Endothelial cell of umbilical vein (primary cell): ENCODE measurements at regions not wholly inside any gene's neighbourhood (a gene's known extent, or its start where the extent isn't known, plus 50 kb on each side); places are given as distances from the start of the nearest gene placed in this dataset.

Source experiments
- BruUV-seq: library from RNA; stranded (reverse); fragments of 400-500 nt; replicated peaks from 2 replicates; lab custom pipeline; 2021; lab: Mats Ljungman, UMichigan
- CTCF ChIA-PET: fragments of 300-600, 350-600 bp; sonication (Branson Sonifier 250); formaldehyde crosslinking; loops from one replicate; lab custom pipeline; 2021; ENCODE audit warnings: antibody characterized with exemption, inconsistent platforms; lab: Charles Lee
- POLR2A ChIA-PET: fragments of 300-600, 350-600 bp; sonication (Branson Sonifier 250); formaldehyde crosslinking; loops from one replicate; lab custom pipeline; 2021; ENCODE audit warnings: antibody characterized with exemption, inconsistent platforms; lab: Charles Lee
- DNase-seq: peaks from one replicate; pipeline ENCODE4 v3.0.0-alpha.2; 2011; ENCODE audit warnings: low read depth, low spot score
- FAIRE-seq: peaks from 2 replicates; lab custom pipeline; 2011; peaks lifted over from hg19 to GRCh38; lab: Jason Lieb, UNC
- H2AFZ ChIP-seq: 2 replicates; pipeline ENCODE4 v1.6.0; 2012; ENCODE audit warnings: low read depth, low read length, control low read depth, inconsistent platforms
- H3K27ac ChIP-seq: 2 replicates; pipeline ENCODE4 v1.5.1; 2011; ENCODE audit warnings: low read depth, mild to moderate bottlenecking, control low read depth, low read length, moderate library complexity; ENCODE audit not compliant: insufficient read depth
- H3K27me3 ChIP-seq, 2 experiments: 2 replicates each; pipeline versions ENCODE4 v1.6.0 to v1.6.1; 2011; ENCODE audit warnings: low read length in 2 of 2, mixed read lengths in 1 of 2; ENCODE audit not compliant: control insufficient read depth in 2 of 2, insufficient read depth in 2 of 2
- H3K36me3 ChIP-seq, 2 experiments: 2 replicates in 1 of 2; 3 replicates in 1 of 2; pipeline ENCODE4 v1.5.1; 2011; ENCODE audit warnings: low read length in 2 of 2, mild to moderate bottlenecking in 1 of 2, moderate library complexity in 1 of 2; ENCODE audit not compliant: control insufficient read depth in 2 of 2, insufficient read depth in 2 of 2; ENCODE audit errors: extremely low read depth in 1 of 2
- H3K4me1 ChIP-seq: 3 replicates; pipeline ENCODE4 v1.5.1; 2011; ENCODE audit warnings: mild to moderate bottlenecking, low read length; ENCODE audit not compliant: control insufficient read depth, insufficient read depth; ENCODE audit errors: extremely low read depth
- H3K4me2 ChIP-seq: 2 replicates; pipeline ENCODE4 v1.6.1; 2011; ENCODE audit warnings: low read length, control low read depth, mixed read lengths; ENCODE audit not compliant: insufficient read depth
- H3K4me3 ChIP-seq, 3 experiments: fragments of 200-600 bp in 1 of 3; sonication (generic), shearing (Covaris generic) in 1 of 3; replicated peaks in 1 of 3; 2 replicates each; pipeline ENCODE4 v1.5.1; 2011 to 2016; ENCODE audit warnings: control low read depth in 3 of 3, low read length in 3 of 3, mild to moderate bottlenecking in 2 of 3, inconsistent platforms in 1 of 3, low read depth in 1 of 3, moderate library complexity in 1 of 3; ENCODE audit not compliant: insufficient read depth in 1 of 3
- H3K79me2 ChIP-seq: 2 replicates; pipeline ENCODE4 v1.6.0; 2012; ENCODE audit warnings: low read length, inconsistent platforms; ENCODE audit not compliant: control insufficient read depth, insufficient read depth
- H3K9ac ChIP-seq: replicated peaks from 2 replicates; pipeline ENCODE3; 2011; ENCODE audit warnings: low read length, control low read depth; ENCODE audit not compliant: insufficient read depth; ENCODE audit errors: extremely low read depth
- H3K9me1 ChIP-seq: replicated peaks from 3 replicates; pipeline ENCODE4 v1.6.0; 2011; ENCODE audit warnings: mild to moderate bottlenecking, low read length; ENCODE audit not compliant: control insufficient read depth, insufficient read depth; ENCODE audit errors: extremely low read depth
- H3K9me3 ChIP-seq: replicated peaks from 2 replicates; pipeline ENCODE4 v1.5.1; 2012; ENCODE audit warnings: low read length, inconsistent platforms; ENCODE audit not compliant: control insufficient read depth, insufficient read depth
- H4K20me1 ChIP-seq: replicated peaks from 2 replicates; pipeline ENCODE3; 2011; ENCODE audit warnings: mild to moderate bottlenecking, low read length; ENCODE audit not compliant: control insufficient read depth, insufficient read depth; ENCODE audit errors: extremely low read depth
- EZH2 ChIP-seq: IDR thresholded peaks from 2 replicates; pipeline ENCODE4 v1.6.1; 2012; ENCODE audit warnings: borderline replicate concordance, low read depth, mild to moderate bottlenecking, moderate library complexity, low read length, inconsistent platforms; ENCODE audit not compliant: severe bottlenecking
- FOS ChIP-seq: IDR thresholded peaks from 2 replicates; pipeline ENCODE4 v1.6.1; 2011; ENCODE audit warnings: mild to moderate bottlenecking, low read length, moderate library complexity, borderline replicate concordance; ENCODE audit not compliant: insufficient read depth
- GATA2 ChIP-seq: IDR thresholded peaks from 2 replicates; pipeline ENCODE4 v1.7.0; 2011; ENCODE audit warnings: low read depth, mild to moderate bottlenecking, moderate library complexity, mixed read lengths, low read length; ENCODE audit not compliant: insufficient read length, insufficient read depth
- JUN ChIP-seq: IDR thresholded peaks from 2 replicates; pipeline ENCODE4 v1.6.1; 2011; ENCODE audit warnings: borderline replicate concordance, low read depth; ENCODE audit not compliant: insufficient read length, insufficient read depth
- MYC ChIP-seq: IDR thresholded peaks from one replicate; pipeline ENCODE4 v1.6.1; 2011; ENCODE audit warnings: mild to moderate bottlenecking, low read depth, low read length
- POLR2A ChIP-seq: IDR thresholded peaks from 2 replicates; pipeline ENCODE4 v1.6.1; 2012; ENCODE audit warnings: low read depth, mild to moderate bottlenecking, control low read depth, low read length
- POLR2AphosphoS5 ChIP-seq: IDR thresholded peaks from 2 replicates; pipeline ENCODE4 v1.6.1; 2012; ENCODE audit warnings: low read depth, mild to moderate bottlenecking, control low read depth, low read length, moderate library complexity; ENCODE audit not compliant: insufficient read depth
- dilution Hi-C: fragments of 300-500 bp; cut with MboI; formaldehyde crosslinking; loops from one replicate; pipeline ENCODE4 v1.15.0; 2019; ENCODE audit warnings: low sequenced_read_pairs; ENCODE audit not compliant: extremely low pct_ligation_motif_present
- intact Hi-C: fragments of 100-400 bp; cut with micrococcal nuclease; formaldehyde crosslinking; loops from one replicate; pipeline ENCODE4 v1.10.0; 2022
- TF ChIP-seq, protein P1 (sequence below): IDR thresholded peaks from 2 replicates; pipeline ENCODE4 v1.6.1; 2011; ENCODE audit not compliant: insufficient read depth, insufficient read length
- TF ChIP-seq, protein P2 (sequence below), 2 donors: IDR thresholded peaks; 1 replicate in 1 of 2; 2 replicates in 1 of 2; pipeline ENCODE4 v1.5.1; 2011; ENCODE audit warnings: low read length in 2 of 2, mild to moderate bottlenecking in 2 of 2, moderate library complexity in 2 of 2, control low read depth in 1 of 2, inconsistent platforms in 1 of 2, low read depth in 1 of 2; ENCODE audit not compliant: insufficient read depth in 1 of 2; ENCODE audit errors: extremely low read depth in 1 of 2

DNA sequence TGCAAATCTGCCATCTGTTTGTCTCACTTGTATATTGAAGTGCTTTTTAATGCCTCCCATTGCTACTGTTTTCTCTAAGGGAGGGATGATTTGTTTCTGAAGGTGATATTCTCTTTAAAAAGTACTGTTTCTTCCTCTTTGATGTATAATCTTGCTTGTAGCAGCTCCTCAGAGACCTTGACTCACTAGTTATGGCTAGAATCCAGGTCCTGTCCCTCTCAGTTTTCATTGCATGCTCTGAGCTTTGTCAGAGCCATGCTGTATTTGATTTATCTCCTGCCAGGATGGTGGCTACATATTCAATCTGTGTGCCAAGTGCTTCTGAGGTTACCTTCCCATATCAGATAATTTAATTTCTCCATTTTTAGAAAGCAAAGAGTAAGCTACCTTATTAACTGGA is 56.0 kb downstream of the GLUD2 start:
- Histone ChIP-seq H3K9ac (no peak overlapping the region), H3K36me3 (no peaks in the 10 kb centered on the region), H2AFZ (no peak overlapping the region), H4K20me1 (no peaks in the 10 kb centered on the region), H3K79me2 (no peaks in the 10 kb centered on the region), H3K4me3 (no peak overlapping the region), H3K4me1 (no peaks in the 10 kb centered on the region), H3K9me1 (no peaks in the 10 kb centered on the region), H3K4me2 (no peak overlapping the region), H3K27ac (no peak overlapping the region), H3K27me3 (no peaks in the 10 kb centered on the region), H3K9me3 (no peaks in the 10 kb centered on the region)
- dilution Hi-C loops = no loop called here
- TF ChIP-seq, protein P1, sequence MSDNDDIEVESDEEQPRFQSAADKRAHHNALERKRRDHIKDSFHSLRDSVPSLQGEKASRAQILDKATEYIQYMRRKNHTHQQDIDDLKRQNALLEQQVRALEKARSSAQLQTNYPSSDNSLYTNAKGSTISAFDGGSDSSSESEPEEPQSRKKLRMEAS = no peak
- TF ChIP-seq POLR2AphosphoS5 (no peak), GATA2 (no peak), MYC (no peak), FOS (no peak), JUN (no peak), POLR2A (no peak), EZH2 (no peak)
- TF ChIP-seq, protein P2, sequence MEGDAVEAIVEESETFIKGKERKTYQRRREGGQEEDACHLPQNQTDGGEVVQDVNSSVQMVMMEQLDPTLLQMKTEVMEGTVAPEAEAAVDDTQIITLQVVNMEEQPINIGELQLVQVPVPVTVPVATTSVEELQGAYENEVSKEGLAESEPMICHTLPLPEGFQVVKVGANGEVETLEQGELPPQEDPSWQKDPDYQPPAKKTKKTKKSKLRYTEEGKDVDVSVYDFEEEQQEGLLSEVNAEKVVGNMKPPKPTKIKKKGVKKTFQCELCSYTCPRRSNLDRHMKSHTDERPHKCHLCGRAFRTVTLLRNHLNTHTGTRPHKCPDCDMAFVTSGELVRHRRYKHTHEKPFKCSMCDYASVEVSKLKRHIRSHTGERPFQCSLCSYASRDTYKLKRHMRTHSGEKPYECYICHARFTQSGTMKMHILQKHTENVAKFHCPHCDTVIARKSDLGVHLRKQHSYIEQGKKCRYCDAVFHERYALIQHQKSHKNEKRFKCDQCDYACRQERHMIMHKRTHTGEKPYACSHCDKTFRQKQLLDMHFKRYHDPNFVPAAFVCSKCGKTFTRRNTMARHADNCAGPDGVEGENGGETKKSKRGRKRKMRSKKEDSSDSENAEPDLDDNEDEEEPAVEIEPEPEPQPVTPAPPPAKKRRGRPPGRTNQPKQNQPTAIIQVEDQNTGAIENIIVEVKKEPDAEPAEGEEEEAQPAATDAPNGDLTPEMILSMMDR (IDR thresholded peaks at IDR 0.05; ENCODE audit: extremely low read depth in 1 of 2, insufficient read depth in 1 of 2, low read depth in 1 of 2, low read length in 2 of 2) = no peak
- FAIRE-seq = no peak
- intact Hi-C loops = no loop called here
- no peak for DNase-seq
- ChIA-PET POLR2A (no interaction called here), CTCF (no interaction called here)
- no TSS peak for BruUV-seq
